Gastroesophageal sphincter (tissue), 3 donors: ENCODE measurements at regions not wholly inside any gene's neighbourhood (a gene's known extent, or its start where the extent isn't known, plus 50 kb on each side); places are given as distances from the start of the nearest gene placed in this dataset.

Source experiments
- CTCF ChIP-seq, 4 experiments: fragments of 200-600 bp in 2 of 4; fragments of 450-650 bp in 2 of 4; sonication (generic) in 1 of 4; IDR thresholded peaks; one replicate each; pipeline ENCODE4 v1.5.1; 2017 to 2019; ENCODE audit warnings: antibody characterized with exemption in 4 of 4, mild to moderate bottlenecking in 2 of 4, moderate library complexity in 2 of 4
- EP300 ChIP-seq: sonication (generic); formaldehyde crosslinking; IDR thresholded peaks from one replicate; pipeline ENCODE4 v1.6.1; 2017; ENCODE audit warnings: antibody characterized with exemption, mild to moderate bottlenecking
- POLR2A ChIP-seq, 2 donors: fragments of 450-650 bp; IDR thresholded peaks; one replicate each; pipeline ENCODE4 v1.6.1; 2017; ENCODE audit warnings: antibody characterized with exemption in 2 of 2, mild to moderate bottlenecking in 2 of 2, moderate library complexity in 1 of 2
- POLR2AphosphoS5 ChIP-seq: sonication (generic); formaldehyde crosslinking; IDR thresholded peaks from one replicate; pipeline ENCODE4 v1.6.1; 2017; ENCODE audit warnings: antibody characterized with exemption

- no peak for TF ChIP-seq EP300
- TF ChIP-seq POLR2AphosphoS5, result no peak
- TF ChIP-seq CTCF (IDR thresholded peaks at IDR 0.05), result no peak
- no peak for TF ChIP-seq POLR2A (IDR thresholded peaks at IDR 0.05)
Observed at GRCh38 chr5:110824936-110825441, 86.2 kb downstream of the SLC25A46 start.
